Esophagus squamous epithelium (tissue), 4 donors: ENCODE measurements at regions not wholly inside any gene's neighbourhood (a gene's known extent, or its start where the extent isn't known, plus 50 kb on each side); places are given as distances from the start of the nearest gene placed in this dataset.

ENCODE experiments used
- POLR2A ChIP-seq, 4 donors: fragments of 450-650 bp; IDR thresholded peaks; one replicate each; pipeline ENCODE4 v1.6.1; 2017; ENCODE audit warnings: antibody characterized with exemption in 4 of 4, mild to moderate bottlenecking in 4 of 4, moderate library complexity in 3 of 4
- TF ChIP-seq, protein P1 (sequence below), 6 experiments: fragments of 450-650 bp in 4 of 6; fragments of 200-600 bp in 2 of 6; sonication (generic) in 2 of 6; IDR thresholded peaks; one replicate each; pipeline ENCODE4 v1.5.1; 2016 to 2019; ENCODE audit warnings: antibody characterized with exemption in 6 of 6, mild to moderate bottlenecking in 4 of 6, moderate library complexity in 4 of 6

DNA sequence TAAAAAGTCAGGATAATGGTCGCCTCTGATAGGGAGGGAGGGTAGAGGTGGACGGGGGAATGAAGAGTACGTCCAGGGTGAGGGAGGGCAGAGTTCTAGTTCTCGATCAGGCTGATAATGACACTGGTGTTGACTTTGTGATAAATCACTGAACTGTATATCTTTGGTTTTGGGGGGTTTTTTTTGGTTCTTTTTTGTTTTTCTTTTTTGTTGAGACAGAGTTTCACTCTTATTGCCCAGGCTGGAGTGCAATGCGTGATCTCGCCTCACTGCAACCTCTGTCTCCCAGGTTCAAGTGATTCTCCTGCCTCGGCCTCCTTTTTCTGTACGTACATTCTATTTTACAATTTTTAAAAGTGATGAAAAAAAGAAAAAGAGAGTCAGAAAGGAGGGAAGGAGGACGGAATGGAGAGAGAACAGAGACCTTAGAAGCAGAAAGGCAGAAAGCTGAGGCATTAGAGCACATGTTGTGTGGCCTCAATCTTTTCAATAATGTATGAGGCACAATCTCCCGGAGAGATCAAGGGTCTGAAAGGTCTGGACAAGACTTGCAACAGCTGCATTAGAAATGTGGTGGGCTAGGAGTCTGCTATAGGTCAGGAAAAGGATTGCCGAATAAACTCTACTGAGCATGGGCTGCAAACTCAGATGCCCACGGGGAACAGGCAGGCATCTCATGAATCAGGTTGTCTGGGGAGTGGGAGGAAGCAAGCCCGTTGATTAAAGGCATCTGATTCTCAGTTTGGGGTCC is 174.8 kb downstream of the TOMM20 start:
- TF ChIP-seq, protein P1, sequence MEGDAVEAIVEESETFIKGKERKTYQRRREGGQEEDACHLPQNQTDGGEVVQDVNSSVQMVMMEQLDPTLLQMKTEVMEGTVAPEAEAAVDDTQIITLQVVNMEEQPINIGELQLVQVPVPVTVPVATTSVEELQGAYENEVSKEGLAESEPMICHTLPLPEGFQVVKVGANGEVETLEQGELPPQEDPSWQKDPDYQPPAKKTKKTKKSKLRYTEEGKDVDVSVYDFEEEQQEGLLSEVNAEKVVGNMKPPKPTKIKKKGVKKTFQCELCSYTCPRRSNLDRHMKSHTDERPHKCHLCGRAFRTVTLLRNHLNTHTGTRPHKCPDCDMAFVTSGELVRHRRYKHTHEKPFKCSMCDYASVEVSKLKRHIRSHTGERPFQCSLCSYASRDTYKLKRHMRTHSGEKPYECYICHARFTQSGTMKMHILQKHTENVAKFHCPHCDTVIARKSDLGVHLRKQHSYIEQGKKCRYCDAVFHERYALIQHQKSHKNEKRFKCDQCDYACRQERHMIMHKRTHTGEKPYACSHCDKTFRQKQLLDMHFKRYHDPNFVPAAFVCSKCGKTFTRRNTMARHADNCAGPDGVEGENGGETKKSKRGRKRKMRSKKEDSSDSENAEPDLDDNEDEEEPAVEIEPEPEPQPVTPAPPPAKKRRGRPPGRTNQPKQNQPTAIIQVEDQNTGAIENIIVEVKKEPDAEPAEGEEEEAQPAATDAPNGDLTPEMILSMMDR (IDR thresholded peaks at IDR 0.05): no peak
- TF ChIP-seq POLR2A (IDR thresholded peaks at IDR 0.05): no peak
